HG03565 (cell line): ENCODE measurements at regions not wholly inside any gene's neighbourhood (a gene's known extent, or its start where the extent isn't known, plus 50 kb on each side); places are given as distances from the start of the nearest gene placed in this dataset.
"Not testable (repeated sequence)": the region's sequence is repeated elsewhere in the genome, so short reads cannot be mapped to it uniquely, and the experiment has no call there.

Experiments
- ATAC-seq: cut with Tn5 transposase; IDR thresholded peaks from one replicate; pipeline ENCODE4 v1.9.1; 2021; ENCODE audit warnings: mild to moderate bottlenecking, moderate library complexity; ENCODE audit not compliant: unreplicated experiment

DNA sequence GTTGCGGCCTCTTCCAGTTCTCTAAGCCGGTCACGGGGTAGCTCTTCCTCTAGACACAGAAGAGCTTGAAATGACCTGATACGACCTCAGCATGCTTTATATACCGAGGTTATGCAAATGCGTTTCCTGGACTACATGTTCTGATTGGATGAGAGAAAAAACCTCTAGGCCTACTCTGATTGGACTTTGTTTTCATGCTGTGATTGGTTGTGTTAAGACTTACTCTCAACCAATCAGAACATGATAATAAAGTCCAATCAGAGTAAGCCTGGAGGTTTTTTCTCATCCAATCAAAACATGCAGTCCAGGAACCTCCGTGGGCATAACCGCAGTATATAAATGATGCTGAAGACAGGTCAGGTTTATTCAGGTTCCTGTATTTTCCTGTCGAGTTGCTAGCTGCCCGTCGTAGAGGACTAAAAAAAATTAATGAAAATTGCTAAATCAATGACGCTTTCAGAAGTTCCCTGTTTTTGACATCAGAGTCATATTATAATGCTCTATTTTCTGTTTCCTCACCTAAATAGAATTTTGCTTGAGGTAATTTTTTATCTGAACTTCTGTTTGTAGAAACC is 177.4 kb downstream of the POTEB3 start:
- no peak for ATAC-seq

DNA sequence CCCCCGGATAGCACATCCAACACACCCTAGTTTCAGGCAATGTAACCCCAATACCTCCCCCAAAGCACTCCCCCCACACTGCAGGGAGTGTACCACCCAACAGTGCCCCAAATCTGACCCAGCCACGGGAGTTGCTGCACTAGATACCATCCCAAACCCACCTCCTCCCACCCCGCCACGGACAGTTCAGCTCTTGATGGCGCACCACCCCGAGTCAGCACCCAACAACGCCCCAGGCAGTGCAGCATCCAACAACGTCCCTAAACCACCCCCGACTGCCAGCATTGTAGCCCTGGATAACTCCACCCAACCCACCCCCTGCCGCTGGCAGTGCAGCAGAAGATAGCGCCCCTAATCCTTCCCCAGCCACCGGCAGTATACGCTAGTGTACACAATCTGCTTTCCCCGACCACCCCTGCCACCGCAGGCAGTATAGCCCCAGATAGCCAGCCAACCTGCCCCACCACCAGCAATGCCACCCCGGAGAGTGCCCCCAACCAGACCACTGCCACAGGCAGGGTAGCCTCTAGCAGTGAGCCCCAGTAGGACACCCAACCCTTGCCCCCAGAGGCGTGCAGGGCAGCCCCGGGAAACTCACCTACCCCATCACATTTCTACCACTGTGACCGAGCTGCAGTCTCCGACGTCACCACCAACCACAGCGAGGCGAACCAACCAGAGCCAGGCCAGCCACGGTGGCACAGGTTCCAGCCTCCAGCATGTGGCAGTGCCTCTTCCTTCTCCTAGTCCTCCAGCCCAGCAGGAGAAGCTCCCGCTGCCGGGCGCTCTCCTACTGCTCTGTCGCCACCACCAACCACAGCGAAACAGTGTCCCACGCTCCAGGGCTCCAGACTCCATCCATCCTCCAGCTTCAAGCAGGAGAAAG is 178.1 kb downstream of the POTEB3 start:
- no peak for ATAC-seq

DNA sequence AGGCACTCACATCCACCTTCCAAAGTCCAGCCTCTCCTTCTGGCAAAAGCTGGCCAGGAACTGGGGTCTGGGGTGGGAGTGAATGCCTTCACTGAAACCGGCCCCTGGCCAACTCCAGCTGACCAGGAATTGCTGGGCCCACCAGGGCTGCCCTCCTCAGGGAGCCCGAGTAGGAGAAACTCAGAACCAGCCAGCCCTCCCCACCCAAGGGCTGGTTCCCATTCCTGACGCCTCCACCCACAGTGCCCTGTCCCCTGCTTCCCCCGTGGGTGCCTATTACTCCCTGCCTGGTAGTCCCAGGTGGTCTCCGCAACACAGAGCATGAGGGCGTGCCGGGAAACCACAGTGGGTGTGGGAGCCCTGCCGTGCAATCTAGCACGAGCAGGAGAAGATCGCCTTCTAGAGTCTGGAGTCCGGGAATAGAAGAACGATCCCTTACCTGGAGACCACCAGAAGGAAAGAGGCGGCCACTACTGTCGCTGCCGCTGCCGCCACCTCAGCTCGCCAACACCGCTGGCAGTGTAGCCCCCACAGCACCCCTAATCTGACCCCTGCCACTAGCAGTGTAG is 178.8 kb downstream of the POTEB3 start:
- ATAC-seq, result no peak

DNA sequence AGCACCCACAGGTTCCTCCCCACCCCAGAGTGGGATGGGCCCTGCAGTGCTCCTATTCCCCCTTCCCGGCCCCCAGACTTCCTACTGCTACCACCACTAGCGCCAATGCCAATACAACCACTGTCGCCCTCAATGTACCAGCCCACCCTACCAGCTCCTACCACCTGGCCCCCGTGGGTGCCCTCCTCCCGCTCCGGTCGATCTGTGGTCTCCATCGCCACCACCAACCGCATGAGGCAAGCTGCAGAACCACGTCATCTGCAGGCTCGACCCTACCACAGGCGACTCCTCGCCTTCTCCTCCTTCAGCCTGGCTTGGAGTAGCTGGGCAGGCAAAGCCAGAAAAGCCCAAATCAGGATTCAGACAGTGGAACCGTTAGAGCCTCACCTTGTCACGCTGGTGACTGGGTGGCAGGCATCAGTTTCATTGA is 179.3 kb downstream of the POTEB3 start:
- ATAC-seq, result no peak

DNA sequence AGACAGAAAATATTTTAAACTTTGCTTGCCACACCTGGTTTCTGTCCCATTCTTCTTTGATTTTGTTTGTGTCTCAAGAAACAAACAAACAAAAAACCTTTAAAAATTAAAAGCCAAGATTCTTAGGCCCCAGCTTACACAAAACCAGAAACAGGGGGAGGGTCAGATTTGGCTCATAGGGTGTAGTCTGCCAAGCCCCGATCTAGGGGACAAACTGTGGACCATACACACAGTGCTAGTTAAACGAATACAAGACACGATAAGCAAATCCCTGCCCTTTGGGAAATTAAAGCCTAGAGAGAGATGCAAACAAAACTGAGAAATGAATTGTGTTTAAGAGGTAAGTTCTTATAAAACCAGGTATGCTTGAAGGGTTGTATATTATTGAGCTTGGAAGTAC is 181.7 kb downstream of the POTEB3 start:
- not testable (repeated sequence) for ATAC-seq

DNA sequence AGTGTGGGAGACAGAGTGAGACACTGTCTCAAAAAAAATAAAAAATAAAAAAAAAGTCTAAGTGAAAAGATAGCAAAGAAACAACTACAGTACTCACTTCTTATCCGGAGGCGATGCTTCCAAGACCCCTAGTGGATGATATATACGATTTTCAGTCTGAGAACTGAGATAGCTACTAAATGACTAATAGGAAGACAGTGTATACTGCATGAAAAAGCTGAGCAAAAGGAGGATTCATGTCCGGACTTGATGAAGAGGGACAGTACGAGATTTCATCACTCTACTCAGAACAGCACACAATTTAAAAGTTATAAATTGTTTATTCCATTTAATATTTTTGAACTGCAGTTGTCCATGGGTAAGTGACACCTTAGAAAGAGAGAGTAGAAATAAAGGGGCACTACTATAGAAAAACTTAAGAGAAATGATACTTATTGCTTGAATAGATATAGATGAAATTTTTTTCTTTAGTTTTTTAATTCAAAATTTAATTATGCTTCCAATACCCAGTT is 190.7 kb downstream of the POTEB3 start:
- ATAC-seq, result not testable (repeated sequence)
